ENCODE measurements at regions not wholly inside any gene's neighbourhood (a gene's known extent, or its start where the extent isn't known, plus 50 kb on each side); places are given as distances from the start of the nearest gene placed in this dataset.

DNA sequence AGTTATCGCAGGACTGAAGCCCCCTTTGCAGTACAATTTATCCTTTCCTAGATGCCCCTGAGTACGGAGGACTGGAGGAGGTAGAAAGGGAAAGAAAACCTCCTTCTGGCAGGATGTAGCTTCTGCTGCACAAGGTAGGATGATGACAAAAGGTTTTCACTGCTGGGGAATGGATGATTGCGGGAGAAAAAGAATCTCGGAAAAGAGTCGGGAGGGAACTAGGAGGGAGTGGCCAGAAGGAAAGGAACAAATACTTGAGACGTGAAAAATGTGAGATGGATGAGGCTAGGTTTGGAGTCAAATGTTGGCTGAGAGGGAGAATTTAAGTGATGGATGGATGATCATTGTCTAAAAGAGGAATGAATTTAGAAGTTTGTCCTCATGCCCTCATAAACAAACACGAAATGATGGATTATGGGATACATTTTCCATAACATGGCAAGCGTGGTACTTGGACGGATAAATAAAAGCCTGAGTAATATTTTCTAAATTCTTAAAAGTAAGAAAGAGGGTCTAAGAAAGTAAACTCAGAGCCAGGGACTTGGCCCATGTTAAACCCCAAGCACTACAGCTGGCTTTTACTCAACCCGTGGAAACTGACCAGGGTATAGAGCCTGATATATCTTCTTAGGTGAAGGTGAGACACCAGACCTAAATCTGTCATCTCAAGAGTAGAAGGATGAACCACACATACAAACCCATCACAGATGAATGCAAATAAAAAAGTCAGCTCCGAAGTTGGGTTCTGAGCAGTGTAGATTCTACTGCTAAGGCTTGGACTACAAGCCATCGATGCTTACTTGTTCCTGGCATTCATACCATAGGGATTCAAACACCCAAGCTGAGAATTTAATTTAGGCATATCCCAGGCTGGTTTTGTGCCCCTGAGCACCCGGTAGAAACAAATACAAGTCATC, 72.4 kb downstream of the HFE start:
- Mint-ChIP-seq H3K36me3 (ENCODE audit: low read depth) (peaks cover 20% of the 10 kb centered on the region), H3K4me1 (peaks cover 35% of the 10 kb centered on the region), H3K27me3 (no peaks in the 10 kb centered on the region), H3K9me3 (ENCODE audit: low read depth) (no peaks in the 10 kb centered on the region), H3K4me3 (peak overlapping the region; percentile 86), H3K27ac (peak overlapping the region; percentile 97)
- POLR2A ChIA-PET: interaction anchor here (0.6 to 6.6 kb wide), 27 partner anchors 9 to 972 kb away, joined by 3 to 542 read pairs (median 22); a partner anchor contains a TSS
- ATAC-seq: peak; percentile 1
- peak; percentile 39 for DNase-seq
- intact Hi-C loops (cut with DNase I, micrococcal nuclease): loop anchor here (1.0 to 5.0 kb wide), 6 partner anchors 12 to 1708 kb away; a partner anchor contains a TSS
- CTCF ChIA-PET: interaction anchor here (0.7 to 2.7 kb wide), 13 partner anchors 9 to 414 kb away, joined by 3 to 16 read pairs (median 5); a partner anchor contains a TSS

- intact Hi-C loops (cut with DNase I, micrococcal nuclease): no loop called here
- no peak for ATAC-seq
- CTCF ChIA-PET: interaction anchor here (0.7 kb wide), 1 partner anchor 38 kb away, joined by 4 read pairs; no protein-coding TSS in a partner anchor
- peaks cover 20% of the 10 kb centered on the region for H3K36me3 Mint-ChIP-seq (ENCODE audit: low read depth)
- H3K4me1 Mint-ChIP-seq: peaks cover 37% of the 10 kb centered on the region
- DNase-seq: no peak
- H3K27me3 Mint-ChIP-seq: no peaks in the 10 kb centered on the region
- POLR2A ChIA-PET: interaction anchor here (0.7 to 6.0 kb wide), 3 partner anchors 38 to 130 kb away, joined by 3 to 119 read pairs (median 3); a partner anchor contains a TSS
- H3K9me3 Mint-ChIP-seq (ENCODE audit: low read depth): no peaks in the 10 kb centered on the region
- no peak overlapping the region for H3K27ac Mint-ChIP-seq
- no peak overlapping the region for H3K4me3 Mint-ChIP-seq
Measured at GRCh38 chr6:26161322-26161721, 74.1 kb downstream of the HFE start.

DNA sequence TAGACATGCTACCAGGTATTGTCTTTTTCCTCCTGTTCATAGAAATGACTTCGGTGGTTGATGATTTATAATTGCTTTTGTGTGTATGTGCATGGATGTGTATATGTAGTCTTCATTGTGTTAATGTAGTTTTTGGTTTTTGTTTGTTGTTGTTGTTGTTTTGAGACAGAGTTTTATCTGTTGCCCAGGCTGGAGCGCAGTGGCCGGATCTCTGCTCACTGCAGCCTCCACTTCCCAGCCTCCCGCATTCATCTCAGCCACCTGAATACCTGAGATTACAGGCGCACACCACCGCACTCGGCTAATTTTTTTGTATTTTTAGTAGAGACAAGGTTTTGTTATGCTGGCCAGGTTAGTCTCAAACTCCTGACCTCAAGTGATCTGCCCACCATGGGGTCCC, 75.2 kb downstream of the HFE start:
- ChIA-PET POLR2A (no interaction called here), CTCF (no interaction called here)
- ATAC-seq (no peak), DNase-seq (no peak)
- Mint-ChIP-seq H3K36me3 (ENCODE audit: low read depth) (peaks cover 15% of the 10 kb centered on the region), H3K4me3 (no peak overlapping the region), H3K9me3 (ENCODE audit: low read depth) (no peaks in the 10 kb centered on the region), H3K4me1 (peaks cover 33% of the 10 kb centered on the region), H3K27ac (no peak overlapping the region), H3K27me3 (no peaks in the 10 kb centered on the region)
- intact Hi-C loops (cut with DNase I, micrococcal nuclease): no loop called here

DNA sequence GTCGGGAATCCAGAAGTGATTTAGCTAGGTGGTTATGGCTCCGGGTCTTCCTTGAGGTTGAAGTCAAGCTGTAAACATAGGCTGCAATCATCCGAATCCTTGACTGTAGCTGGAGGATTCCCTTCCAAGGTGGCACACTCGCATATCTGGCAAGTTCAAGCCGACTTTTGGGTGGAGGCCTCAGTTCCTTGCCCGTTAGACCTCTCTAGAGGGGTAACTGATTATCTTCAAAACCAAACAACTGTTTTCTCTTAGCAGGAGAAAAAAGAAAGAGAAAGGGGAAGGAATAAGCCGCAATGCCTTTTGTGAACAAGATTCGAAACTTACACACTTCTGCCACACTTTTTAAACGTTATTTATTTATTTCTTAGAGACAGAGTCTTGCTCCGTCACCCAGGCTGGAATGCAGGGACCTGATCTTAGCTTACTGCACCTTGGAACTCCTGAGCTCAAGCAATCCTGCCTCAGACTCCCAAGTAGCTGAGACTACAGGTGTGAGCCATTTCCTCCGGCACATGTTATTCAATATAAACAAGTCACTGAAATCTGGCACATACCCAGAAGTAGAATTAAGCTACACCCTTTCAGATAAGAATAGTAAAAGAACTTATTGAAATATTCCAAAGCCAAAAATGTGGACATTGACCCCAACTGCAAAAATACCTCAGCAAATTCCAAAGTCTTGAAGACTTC, 76.3 kb downstream of the HFE start:
- no peaks in the 10 kb centered on the region for H3K9me3 Mint-ChIP-seq (ENCODE audit: low read depth)
- POLR2A ChIA-PET: no interaction called here
- H3K36me3 Mint-ChIP-seq (ENCODE audit: low read depth): peaks cover 7% of the 10 kb centered on the region
- ATAC-seq: no peak
- DNase-seq: no peak
- no peak overlapping the region for H3K4me3 Mint-ChIP-seq
- no peaks in the 10 kb centered on the region for H3K27me3 Mint-ChIP-seq
- intact Hi-C loops (cut with DNase I, micrococcal nuclease): no loop called here
- CTCF ChIA-PET: no interaction called here
- peaks cover 31% of the 10 kb centered on the region for H3K4me1 Mint-ChIP-seq
- peak overlapping the region; percentile 52 for H3K27ac Mint-ChIP-seq

GRCh38 chr6:26164120-26164505, 76.9 kb downstream of the HFE start:
- ChIA-PET CTCF (no interaction called here), POLR2A (no interaction called here)
- ATAC-seq (no peak), DNase-seq (no peak)
- intact Hi-C loops (cut with DNase I, micrococcal nuclease): no loop called here
- Mint-ChIP-seq H3K36me3 (ENCODE audit: low read depth) (peaks cover 7% of the 10 kb centered on the region), H3K27me3 (no peaks in the 10 kb centered on the region), H3K4me3 (no peak overlapping the region), H3K9me3 (ENCODE audit: low read depth) (no peaks in the 10 kb centered on the region), H3K4me1 (peaks cover 33% of the 10 kb centered on the region), H3K27ac (peak overlapping the region; percentile 52)

DNA sequence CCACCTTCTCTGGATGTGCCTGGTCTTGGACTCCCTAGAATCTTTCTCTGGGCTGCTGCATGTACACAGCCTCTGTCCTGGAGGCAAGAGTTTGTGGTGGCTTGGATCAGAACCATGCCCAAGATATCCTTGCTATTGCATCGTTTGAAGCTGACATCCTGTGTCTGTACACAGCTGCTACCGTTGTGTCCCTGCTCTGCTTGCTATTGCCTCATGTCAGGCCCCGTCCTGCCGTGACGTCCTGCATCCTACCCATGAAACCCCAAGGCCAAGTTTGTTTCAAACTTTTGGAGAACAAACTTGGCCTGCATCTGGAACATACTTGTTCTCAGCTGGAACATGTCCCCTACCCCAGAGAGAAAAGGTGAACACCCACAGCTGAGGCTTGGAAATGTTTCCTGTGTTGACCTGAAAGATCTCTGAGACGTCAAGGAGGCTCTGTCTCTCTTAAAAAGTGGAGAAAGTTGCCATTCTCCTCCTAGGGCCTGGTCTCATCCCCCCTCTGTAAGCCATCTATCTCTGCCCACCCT, 78.1 kb downstream of the HFE start:
- ChIA-PET CTCF (no interaction called here), POLR2A (no interaction called here)
- ATAC-seq: peak; percentile 33
- Mint-ChIP-seq H3K4me3 (no peak overlapping the region), H3K4me1 (peaks cover 33% of the 10 kb centered on the region), H3K9me3 (ENCODE audit: low read depth) (no peaks in the 10 kb centered on the region), H3K36me3 (ENCODE audit: low read depth) (peaks cover 2% of the 10 kb centered on the region), H3K27me3 (no peaks in the 10 kb centered on the region), H3K27ac (peak overlapping the region; percentile 47)
- DNase-seq: no peak
- intact Hi-C loops (cut with DNase I, micrococcal nuclease): no loop called here

DNA sequence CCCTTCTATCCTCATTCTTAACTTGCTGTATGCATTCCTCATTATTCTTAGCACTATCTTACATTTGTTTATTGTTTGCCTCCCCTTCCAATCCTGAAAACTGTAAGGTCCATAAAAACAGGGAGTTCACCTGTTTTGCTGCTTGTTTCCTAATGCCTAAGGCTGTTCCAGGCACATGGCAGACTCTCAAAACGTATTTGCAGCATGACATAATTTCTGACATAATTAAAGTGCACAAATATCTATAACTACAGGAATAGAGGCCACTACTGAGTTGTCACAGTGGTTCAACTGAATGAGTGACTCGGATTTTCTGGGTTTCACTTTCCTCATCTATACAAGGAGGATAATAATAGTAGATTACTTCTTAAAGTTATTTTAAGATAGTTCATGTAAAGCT, 83.0 kb downstream of the HFE start:
- H3K4me1 Mint-ChIP-seq: peaks cover 39% of the 10 kb centered on the region
- H3K36me3 Mint-ChIP-seq (ENCODE audit: low read depth): no peaks in the 10 kb centered on the region
- DNase-seq: no peak
- peak; percentile 24 for ATAC-seq
- POLR2A ChIA-PET: interaction anchor here (0.6 to 2.1 kb wide), 4 partner anchors 11 to 46 kb away, joined by 3 to 11 read pairs (median 3); a partner anchor contains a TSS
- peak overlapping the region; percentile 80 for H3K4me3 Mint-ChIP-seq
- CTCF ChIA-PET: interaction anchor here (0.9 to 1.3 kb wide), 3 partner anchors 10 to 73 kb away, joined by 3 to 9 read pairs (median 3); no protein-coding TSS in a partner anchor
- no peaks in the 10 kb centered on the region for H3K9me3 Mint-ChIP-seq (ENCODE audit: low read depth)
- peak overlapping the region; percentile 98 for H3K27ac Mint-ChIP-seq
- intact Hi-C loops (cut with DNase I, micrococcal nuclease): loop anchor here (5.0 to 10.0 kb wide), 5 partner anchors 152 to 977 kb away; partner anchors contain the start of genes BTN3A3 (in 1 of the 2) and HMGN4 (in 1 of the 2)
- H3K27me3 Mint-ChIP-seq: no peaks in the 10 kb centered on the region

- Mint-ChIP-seq H3K4me1 (peaks cover 44% of the 10 kb centered on the region), H3K9me3 (ENCODE audit: low read depth) (no peaks in the 10 kb centered on the region), H3K36me3 (ENCODE audit: low read depth) (no peaks in the 10 kb centered on the region), H3K4me3 (peak overlapping the region; percentile 80), H3K27me3 (no peaks in the 10 kb centered on the region), H3K27ac (peak overlapping the region; percentile 98)
- POLR2A ChIA-PET: interaction anchor here (1.0 to 2.1 kb wide), 3 partner anchors 12 to 46 kb away, joined by 3 to 11 read pairs (median 3); a partner anchor contains a TSS
- ATAC-seq (no peak), DNase-seq (no peak)
- intact Hi-C loops (cut with DNase I, micrococcal nuclease): loop anchor here (1.0 to 10.0 kb wide), 7 partner anchors 12 to 976 kb away; partner anchors contain the start of genes BTN3A3 (in 1 of the 2) and HMGN4 (in 1 of the 2)
- CTCF ChIA-PET: interaction anchor here (0.8 to 1.3 kb wide), 4 partner anchors 11 to 79 kb away, joined by 3 to 9 read pairs (median 3); a partner anchor contains a TSS
Measured at GRCh38 chr6:26170951-26171841, 84.0 kb downstream of the HFE start.

DNA sequence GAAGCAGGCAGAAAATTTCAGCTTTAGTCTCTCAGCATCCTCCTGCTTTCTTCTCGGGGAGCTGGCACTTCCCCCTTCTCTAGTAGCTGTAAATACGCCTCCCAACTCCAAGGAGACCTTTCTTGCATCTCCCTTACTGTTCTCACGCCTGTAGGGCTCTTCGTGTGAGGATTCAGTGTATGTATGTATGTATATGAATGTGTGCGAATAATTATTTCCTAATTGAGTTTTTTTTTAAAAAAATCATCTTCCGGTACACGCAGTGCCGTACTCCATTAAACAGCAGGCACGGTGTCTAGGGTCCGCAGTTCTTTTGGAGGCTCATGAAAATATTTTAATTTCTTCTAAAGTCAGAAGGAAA, 85.4 kb downstream of the HFE start:
- DNase-seq (peak; percentile 34), ATAC-seq (peak; percentile 47)
- CTCF ChIA-PET: interaction anchor here (0.6 to 3.0 kb wide), 10 partner anchors 11 to 954 kb away, joined by 3 to 22 read pairs (median 3); a partner anchor contains a TSS
- POLR2A ChIA-PET: interaction anchor here (0.5 to 3.2 kb wide), 15 partner anchors 11 to 1717 kb away, joined by 3 to 47 read pairs (median 9); a partner anchor contains a TSS
- intact Hi-C loops (cut with DNase I, micrococcal nuclease): loop anchor here (1.0 to 10.0 kb wide), 11 partner anchors 16 to 975 kb away; partner anchors contain the start of genes ABT1 (in 1 of the 2), BTN3A3 (in 1 of the 2) and HMGN4 (in 1 of the 2)
- H3K27me3 Mint-ChIP-seq: no peaks in the 10 kb centered on the region
- peaks cover 45% of the 10 kb centered on the region for H3K4me1 Mint-ChIP-seq
- no peaks in the 10 kb centered on the region for H3K9me3 Mint-ChIP-seq (ENCODE audit: low read depth)
- H3K4me3 Mint-ChIP-seq: peak overlapping the region; percentile 80
- H3K36me3 Mint-ChIP-seq (ENCODE audit: low read depth): no peaks in the 10 kb centered on the region
- H3K27ac Mint-ChIP-seq: peak overlapping the region; percentile 98

- no peaks in the 10 kb centered on the region for H3K9me3 Mint-ChIP-seq (ENCODE audit: low read depth)
- H3K27ac Mint-ChIP-seq: peak overlapping the region; percentile 89
- peak overlapping the region; percentile 80 for H3K4me3 Mint-ChIP-seq
- peaks cover 45% of the 10 kb centered on the region for H3K4me1 Mint-ChIP-seq
- no peak for DNase-seq
- H3K27me3 Mint-ChIP-seq: no peaks in the 10 kb centered on the region
- CTCF ChIA-PET: interaction anchor here (0.6 to 3.0 kb wide), 12 partner anchors 10 to 422 kb away, joined by 3 to 22 read pairs (median 4); a partner anchor contains a TSS
- no peak for ATAC-seq
- POLR2A ChIA-PET: interaction anchor here (1.0 to 3.2 kb wide), 8 partner anchors 10 to 99 kb away, joined by 3 to 47 read pairs (median 12); a partner anchor contains a TSS
- intact Hi-C loops (cut with DNase I, micrococcal nuclease): loop anchor here (1.0 to 10.0 kb wide), 9 partner anchors 10 to 974 kb away; partner anchors contain the start of genes BTN3A3 (in 1 of the 2) and HMGN4 (in 1 of the 2)
- no peaks in the 10 kb centered on the region for H3K36me3 Mint-ChIP-seq (ENCODE audit: low read depth)
Measured at GRCh38 chr6:26173836-26174145, 86.6 kb downstream of the HFE start.

Data from activated CD4-positive, alpha-beta T cell treated with anti-CD3 and anti-CD28 coated beads for 36 hours (primary cell).